ENCODE measurements at regions not wholly inside any gene's neighbourhood (a gene's known extent, or its start where the extent isn't known, plus 50 kb on each side); places are given as distances from the start of the nearest gene placed in this dataset.
"Not testable (repeated sequence)": the region's sequence is repeated elsewhere in the genome, so short reads cannot be mapped to it uniquely, and the experiment has no call there.

DNA sequence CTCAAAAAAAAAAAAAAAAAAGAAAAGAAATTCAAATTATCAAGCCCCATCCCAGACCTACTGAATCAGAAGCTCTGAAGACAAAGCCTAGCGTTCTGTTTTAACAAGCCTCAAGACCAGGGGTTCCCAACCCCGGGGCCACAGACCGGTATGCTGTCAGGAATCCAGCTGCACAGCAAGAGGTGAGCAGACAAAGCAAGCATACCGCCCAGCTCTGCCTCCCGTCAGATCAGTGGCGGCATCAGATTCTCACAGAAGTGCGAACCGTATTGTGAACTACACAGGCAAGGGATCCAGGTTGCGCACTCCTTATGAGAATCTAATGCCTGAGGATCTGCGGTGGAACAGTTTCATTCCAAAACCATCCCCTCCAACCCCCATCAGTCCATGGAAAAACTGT, 57.8 kb upstream of the RASAL2 start:
- no peak for DNase-seq
- H3K9me3 ChIP-seq (ENCODE audit: control insufficient read depth, low read depth, low read length): no peaks in the 10 kb centered on the region
- peaks cover 5% of the 10 kb centered on the region for H3K36me3 ChIP-seq (ENCODE audit: control insufficient read depth, insufficient read depth, low read length)
- no CpG with 5 or more reads among the region's 10 CpGs for WGBS (ENCODE audit: insufficient coverage, low lambda C conversion rate)
- H3K27ac ChIP-seq (ENCODE audit: low read length): no peak overlapping the region
- peaks cover 23% of the 10 kb centered on the region for H3K4me1 ChIP-seq (ENCODE audit: control insufficient read depth, insufficient read depth, low read length)
- no peak overlapping the region for H3K4me3 ChIP-seq (ENCODE audit: low read length)
- no peaks in the 10 kb centered on the region for H3K27me3 ChIP-seq (ENCODE audit: control insufficient read depth, insufficient read depth, low read length)

DNA sequence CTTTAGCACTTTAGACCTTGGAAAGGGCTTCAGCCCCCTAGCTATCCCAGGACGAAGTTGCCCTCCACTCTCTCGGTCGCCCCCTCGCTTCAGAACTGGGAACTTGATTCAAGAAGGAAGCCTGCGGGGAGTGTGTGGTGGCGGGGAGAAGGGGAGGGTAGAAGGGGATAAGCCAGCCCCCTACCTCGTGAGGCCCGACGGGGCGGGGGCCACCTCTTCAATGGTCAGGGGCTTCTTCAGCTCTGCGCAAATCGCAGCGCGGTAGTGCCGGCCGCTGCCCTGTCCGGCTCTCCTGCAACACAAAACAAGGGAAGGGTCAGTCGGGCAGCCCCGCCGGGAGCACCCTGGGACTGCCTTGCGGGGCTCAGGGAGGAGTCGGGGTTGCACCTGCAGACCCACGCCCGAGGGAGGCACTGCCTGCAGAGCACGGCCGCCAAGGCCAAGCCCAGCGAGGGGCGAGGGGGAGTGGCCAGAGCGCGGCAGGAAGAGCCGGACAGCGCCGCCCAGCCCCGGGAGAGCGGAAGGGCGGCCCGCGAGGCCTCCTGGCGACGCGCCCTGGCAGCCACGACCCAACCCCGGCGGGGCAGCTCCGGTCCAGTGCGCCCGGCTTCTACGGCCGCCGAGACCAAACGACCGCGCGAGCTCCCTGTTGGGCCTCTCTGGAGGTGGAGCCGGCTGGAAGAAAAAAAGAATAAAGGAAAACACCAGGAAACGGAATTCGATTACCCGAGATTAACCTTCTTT, 56.2 kb upstream of the RASAL2 start:
- peak overlapping the region; percentile 91 for H3K4me3 ChIP-seq (ENCODE audit: low read length)
- H3K36me3 ChIP-seq (ENCODE audit: control insufficient read depth, insufficient read depth, low read length): peaks cover 2% of the 10 kb centered on the region
- H3K4me1 ChIP-seq (ENCODE audit: control insufficient read depth, insufficient read depth, low read length): peaks cover 18% of the 10 kb centered on the region
- peaks cover 2% of the 10 kb centered on the region for H3K9me3 ChIP-seq (ENCODE audit: control insufficient read depth, low read depth, low read length)
- WGBS (ENCODE audit: insufficient coverage, low lambda C conversion rate): no CpG with 5 or more reads among the region's 58 CpGs
- H3K27me3 ChIP-seq (ENCODE audit: control insufficient read depth, insufficient read depth, low read length): no peaks in the 10 kb centered on the region
- peak overlapping the region; percentile 82 for H3K27ac ChIP-seq (ENCODE audit: low read length)
- DNase-seq: peak; percentile 78 to 88

DNA sequence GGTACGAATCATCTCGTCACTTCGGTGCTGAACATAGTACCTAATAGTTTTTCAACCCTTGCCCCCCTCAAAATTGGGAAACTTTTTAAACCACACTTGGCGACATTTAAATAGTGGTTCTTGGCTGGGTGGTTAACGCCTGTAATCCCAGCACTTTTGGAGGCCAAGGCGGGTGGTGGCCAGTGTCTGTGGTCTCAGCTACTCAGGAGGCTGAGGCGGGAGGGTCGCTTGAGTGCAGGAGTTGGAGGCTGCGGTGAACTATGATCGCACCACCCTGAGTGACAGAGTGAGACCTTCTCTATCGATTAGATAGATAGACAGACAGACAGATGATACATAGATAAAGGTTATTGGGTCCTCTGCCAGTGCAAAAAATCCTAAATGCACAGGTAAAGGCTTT, 55.5 kb upstream of the RASAL2 start:
- H3K9me3 ChIP-seq (ENCODE audit: control insufficient read depth, low read depth, low read length): peaks cover 2% of the 10 kb centered on the region
- H3K27ac ChIP-seq (ENCODE audit: low read length): peak overlapping the region; percentile 82
- peaks cover 18% of the 10 kb centered on the region for H3K4me1 ChIP-seq (ENCODE audit: control insufficient read depth, insufficient read depth, low read length)
- no peak for DNase-seq
- H3K4me3 ChIP-seq (ENCODE audit: low read length): peak overlapping the region; percentile 91
- peaks cover 2% of the 10 kb centered on the region for H3K36me3 ChIP-seq (ENCODE audit: control insufficient read depth, insufficient read depth, low read length)
- no CpG with 5 or more reads among the region's 11 CpGs for WGBS (ENCODE audit: insufficient coverage, low lambda C conversion rate)
- H3K27me3 ChIP-seq (ENCODE audit: control insufficient read depth, insufficient read depth, low read length): no peaks in the 10 kb centered on the region

DNA sequence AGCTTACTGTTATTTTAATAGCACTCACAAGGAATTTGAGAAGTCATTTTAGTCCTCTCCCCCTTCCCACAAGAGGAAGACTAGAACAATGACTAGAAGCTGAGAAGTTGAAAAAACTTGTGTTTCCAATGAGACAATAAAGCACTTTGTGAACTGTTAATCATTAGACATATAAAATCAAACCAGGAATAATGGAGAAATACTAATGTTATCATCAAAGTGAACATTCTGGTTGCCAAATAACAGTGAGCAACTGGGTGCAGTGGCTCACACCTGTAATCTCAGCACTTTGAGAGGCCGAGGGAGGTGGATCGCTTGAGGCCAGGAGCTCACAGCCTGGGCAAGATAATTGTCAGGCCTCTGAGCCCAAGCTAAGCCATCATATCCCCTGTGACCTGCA, 54.0 kb upstream of the RASAL2 start:
- WGBS (ENCODE audit: insufficient coverage, low lambda C conversion rate): no CpG with 5 or more reads among the region's 2 CpGs
- no peak overlapping the region for H3K4me3 ChIP-seq (ENCODE audit: low read length)
- H3K36me3 ChIP-seq (ENCODE audit: control insufficient read depth, insufficient read depth, low read length): no peaks in the 10 kb centered on the region
- DNase-seq: peak; percentile 54 to 77
- H3K4me1 ChIP-seq (ENCODE audit: control insufficient read depth, insufficient read depth, low read length): peaks cover 18% of the 10 kb centered on the region
- H3K9me3 ChIP-seq (ENCODE audit: control insufficient read depth, low read depth, low read length): peaks cover 14% of the 10 kb centered on the region
- H3K27ac ChIP-seq (ENCODE audit: low read length): peak overlapping the region; percentile 63
- H3K27me3 ChIP-seq (ENCODE audit: control insufficient read depth, insufficient read depth, low read length): no peaks in the 10 kb centered on the region

DNA sequence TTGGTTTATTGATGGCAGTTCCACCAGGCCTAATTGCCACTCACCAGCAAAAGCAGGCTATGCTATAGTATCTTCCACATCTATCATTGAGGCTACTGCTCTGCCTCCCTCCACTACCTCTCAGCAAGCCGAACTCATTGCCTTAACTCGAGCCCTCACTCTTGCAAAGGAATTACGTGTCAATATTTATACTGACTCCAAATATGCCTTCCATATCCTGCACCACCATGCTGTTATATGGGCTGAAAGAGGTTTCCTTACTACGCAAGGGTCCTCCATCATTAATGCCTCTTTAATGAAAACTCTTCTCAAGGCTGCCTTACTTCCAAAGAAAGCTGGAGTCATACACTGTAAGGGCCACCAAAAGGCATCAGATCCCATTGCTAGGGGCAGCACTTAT, 50.0 kb upstream of the RASAL2 start:
- not testable (repeated sequence) for H3K36me3 ChIP-seq (ENCODE audit: control insufficient read depth, insufficient read depth, low read length); H3K4me3 ChIP-seq (ENCODE audit: low read length); H3K27me3 ChIP-seq (ENCODE audit: control insufficient read depth, insufficient read depth, low read length); DNase-seq; H3K27ac ChIP-seq (ENCODE audit: low read length)
- Histone ChIP-seq H3K4me1 (ENCODE audit: control insufficient read depth, insufficient read depth, low read length) (peaks cover 18% of the 10 kb centered on the region), H3K9me3 (ENCODE audit: control insufficient read depth, low read depth, low read length) (peaks cover 17% of the 10 kb centered on the region)
- WGBS (ENCODE audit: insufficient coverage, low lambda C conversion rate): 100% methylated on average over 1 of the region's 4 CpGs

All from large intestine (tissue), 3 donors.